Upper lobe of left lung (tissue), 6 donors: ENCODE measurements at regions not wholly inside any gene's neighbourhood (a gene's known extent, or its start where the extent isn't known, plus 50 kb on each side); places are given as distances from the start of the nearest gene placed in this dataset.

Experiments used
- ATAC-seq, 2 donors: fragments of 200-7000 bp; cut with Tn5 transposase; one replicate each; pipeline ENCODE4 v1.9.1; 2022; ENCODE audit warnings: mild to moderate bottlenecking in 2 of 2, moderate library complexity in 2 of 2; ENCODE audit not compliant: low FRiP score in 2 of 2
- DNase-seq, 2 donors: peaks; one replicate each; pipeline ENCODE4 v3.0.0-alpha.2; 2019 to 2020
- H3K27ac ChIP-seq, 4 donors: fragments of 200-600 bp; sonication (generic); one replicate each; pipeline ENCODE4 v1.5.1; 2016 to 2019
- H3K27me3 ChIP-seq, 4 donors: fragments of 200-600 bp; sonication (generic); one replicate each; pipeline ENCODE4 v1.5.1; 2017 to 2019
- H3K36me3 ChIP-seq, 4 donors: fragments of 200-600 bp; sonication (generic); one replicate each; pipeline ENCODE4 v1.5.1; 2016 to 2019
- H3K4me1 ChIP-seq, 4 donors: fragments of 200-600 bp; sonication (generic); one replicate each; pipeline ENCODE4 v1.5.1; 2018 to 2019
- H3K4me3 ChIP-seq, 4 donors: fragments of 200-600 bp; sonication (generic); one replicate each; pipeline ENCODE4 v1.5.1; 2017 to 2019; ENCODE audit warnings: mild to moderate bottlenecking in 2 of 4, moderate library complexity in 1 of 4
- H3K9me3 ChIP-seq, 4 donors: fragments of 200-600 bp; sonication (generic); one replicate each; pipeline ENCODE4 v1.5.1; 2018 to 2019
- CTCF ChIP-seq, 6 experiments: fragments of 450-650 bp in 4 of 6; fragments of 200-600 bp in 2 of 6; sonication (generic) in 2 of 6; IDR thresholded peaks; one replicate each; pipeline ENCODE4 v1.5.1; 2016 to 2019; ENCODE audit warnings: antibody characterized with exemption in 6 of 6
- EP300 ChIP-seq, 4 donors: sonication (generic); formaldehyde crosslinking; IDR thresholded peaks; one replicate each; pipeline ENCODE4 v1.5.1; 2017; ENCODE audit warnings: antibody characterized with exemption in 4 of 4, control low read depth in 2 of 4
- POLR2A ChIP-seq, 4 donors: fragments of 450-650 bp; IDR thresholded peaks; one replicate each; pipeline ENCODE4 v1.5.1; 2016 to 2017; ENCODE audit warnings: antibody characterized with exemption in 4 of 4, mild to moderate bottlenecking in 2 of 4
- POLR2AphosphoS5 ChIP-seq, 2 donors: sonication (generic); formaldehyde crosslinking; IDR thresholded peaks; one replicate each; pipeline ENCODE4 v1.5.1; 2017; ENCODE audit warnings: antibody characterized with exemption in 2 of 2
- WGBS, 2 donors: methylation state at CpG; one replicate each; pipeline ENCODE4 v1.1.5; 2017 to 2018; 5-methylcytosine and 5-hydroxymethylcytosine counted together
- donor health status: DM: no; HTN: no; CAD: no; lungs with moderate emphysema.
- donor health status: DM: no; HTN: yes; CAD: no; lungs with severe emphysema.

GRCh38 chr12:90515199-90516175 lies 439.5 kb downstream of the CCER1 start:
- TF ChIP-seq CTCF (IDR thresholded peaks at IDR 0.05) (no peak), POLR2A (IDR thresholded peaks at IDR 0.05) (no peak), POLR2AphosphoS5 (IDR thresholded peaks at IDR 0.05) (no peak), EP300 (IDR thresholded peaks at IDR 0.05) (no peak)
- no peak for DNase-seq
- H3K27me3 ChIP-seq: no peaks in the 10 kb centered on the region
- no peak overlapping the region for H3K4me3 ChIP-seq
- ATAC-seq: no peak
- no peaks in the 10 kb centered on the region for H3K36me3 ChIP-seq
- H3K4me1 ChIP-seq: no peaks in the 10 kb centered on the region
- no peak overlapping the region for H3K27ac ChIP-seq
- H3K9me3 ChIP-seq: no peaks in the 10 kb centered on the region
- WGBS, 2 donors: 44 to 54% methylated on average over 2 of the region's 2 CpGs

- TF ChIP-seq CTCF (IDR thresholded peaks at IDR 0.05): no peak
- TF ChIP-seq POLR2A (IDR thresholded peaks at IDR 0.05): no peak
- TF ChIP-seq EP300 (IDR thresholded peaks at IDR 0.05): no peak
- no peak for TF ChIP-seq POLR2AphosphoS5 (IDR thresholded peaks at IDR 0.05)
- WGBS, 2 donors: 52 to 60% methylated on average over 3 of the region's 3 CpGs
- Histone ChIP-seq H3K4me1 (no peaks in the 10 kb centered on the region), H3K27me3 (no peaks in the 10 kb centered on the region), H3K36me3 (no peaks in the 10 kb centered on the region), H3K4me3 (no peak overlapping the region), H3K27ac (no peak overlapping the region), H3K9me3 (no peaks in the 10 kb centered on the region)
- ATAC-seq (no peak), DNase-seq (no peak)
These were observed 440.7 kb downstream of the CCER1 start for GRCh38 chr12:90514325-90514724.

- no peaks in the 10 kb centered on the region for H3K9me3 ChIP-seq
- no peaks in the 10 kb centered on the region for H3K4me1 ChIP-seq
- H3K27ac ChIP-seq: no peak overlapping the region
- H3K4me3 ChIP-seq: no peak overlapping the region
- ATAC-seq: no peak
- TF ChIP-seq POLR2AphosphoS5 (IDR thresholded peaks at IDR 0.05) (no peak), EP300 (IDR thresholded peaks at IDR 0.05) (no peak), CTCF (IDR thresholded peaks at IDR 0.05) (no peak), POLR2A (IDR thresholded peaks at IDR 0.05) (no peak)
- no peaks in the 10 kb centered on the region for H3K27me3 ChIP-seq
- no peak for DNase-seq
- 69 to 100% methylated on average over 1 of the region's 1 CpG for WGBS, 2 donors
- H3K36me3 ChIP-seq: no peaks in the 10 kb centered on the region
These were observed 442.5 kb downstream of the CCER1 start for GRCh38 chr12:90512518-90512917.

GRCh38 chr12:90510948-90511347 lies 444.0 kb downstream of the CCER1 start:
- no peak overlapping the region for H3K4me3 ChIP-seq
- TF ChIP-seq CTCF (IDR thresholded peaks at IDR 0.05): no peak
- TF ChIP-seq EP300 (IDR thresholded peaks at IDR 0.05): no peak
- TF ChIP-seq POLR2AphosphoS5 (IDR thresholded peaks at IDR 0.05): no peak
- TF ChIP-seq POLR2A (IDR thresholded peaks at IDR 0.05): no peak
- H3K4me1 ChIP-seq: no peaks in the 10 kb centered on the region
- no peaks in the 10 kb centered on the region for H3K9me3 ChIP-seq
- DNase-seq (no peak), ATAC-seq (no peak)
- no peaks in the 10 kb centered on the region for H3K36me3 ChIP-seq
- H3K27me3 ChIP-seq: no peaks in the 10 kb centered on the region
- no peak overlapping the region for H3K27ac ChIP-seq

GRCh38 chr12:90504806-90505205 lies 450.2 kb downstream of the CCER1 start:
- no peaks in the 10 kb centered on the region for H3K27me3 ChIP-seq
- no peaks in the 10 kb centered on the region for H3K36me3 ChIP-seq
- no peak overlapping the region for H3K27ac ChIP-seq
- H3K4me3 ChIP-seq: no peak overlapping the region
- no peaks in the 10 kb centered on the region for H3K9me3 ChIP-seq
- ATAC-seq (no peak), DNase-seq (no peak)
- TF ChIP-seq CTCF (IDR thresholded peaks at IDR 0.05) (no peak), EP300 (IDR thresholded peaks at IDR 0.05) (no peak), POLR2AphosphoS5 (IDR thresholded peaks at IDR 0.05) (no peak), POLR2A (IDR thresholded peaks at IDR 0.05) (no peak)
- H3K4me1 ChIP-seq: no peaks in the 10 kb centered on the region
